Fibroblast of skin of left quadriceps (primary cell): ENCODE measurements at regions not wholly inside any gene's neighbourhood (a gene's known extent, or its start where the extent isn't known, plus 50 kb on each side); places are given as distances from the start of the nearest gene placed in this dataset.
"Not testable (repeated sequence)": the region's sequence is repeated elsewhere in the genome, so short reads cannot be mapped to it uniquely, and the experiment has no call there.

Source experiments
- DNase-seq, 2 experiments: peaks; one replicate each; pipeline ENCODE4 v3.0.0-alpha.2; 2013; ENCODE audit warnings: low read depth in 2 of 2

DNA sequence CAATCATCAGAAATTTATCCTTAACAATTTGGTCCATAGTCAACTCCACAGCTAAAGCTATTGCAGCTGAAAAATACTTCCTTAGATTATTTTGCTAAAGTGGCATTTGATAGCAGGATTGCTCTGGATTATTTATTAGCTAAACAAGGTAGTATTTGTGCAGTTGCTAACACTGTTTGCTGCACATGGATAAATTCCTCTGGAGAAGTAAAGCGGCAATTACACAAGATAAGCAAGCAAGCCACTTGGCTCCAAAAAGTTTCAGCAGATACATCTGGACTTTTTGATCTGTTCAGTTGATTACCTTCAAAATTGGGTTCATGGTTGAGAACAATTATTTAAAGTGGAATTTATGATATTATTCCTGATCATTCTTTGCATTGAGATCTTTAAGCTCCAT is 971.5 kb downstream of the C4orf33 start:
- no peak for DNase-seq

DNA sequence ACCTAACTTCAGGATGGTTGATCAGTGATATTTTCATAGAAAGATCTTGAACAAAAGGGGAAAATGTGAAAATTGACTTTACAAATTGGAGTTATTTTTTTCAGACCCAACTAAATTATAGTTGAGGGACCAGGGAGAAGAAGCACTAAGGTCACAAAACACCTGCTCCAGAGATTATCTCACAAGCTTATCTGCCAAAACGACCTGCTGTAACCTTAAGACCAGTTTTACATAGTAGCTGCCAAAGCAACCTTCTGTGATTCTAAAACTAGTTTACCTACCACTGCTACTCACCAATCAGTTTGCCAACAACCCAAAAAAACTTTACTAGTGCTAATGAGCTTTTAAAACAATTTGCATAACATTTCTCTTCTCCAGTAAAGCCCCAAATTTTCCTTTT is 972.1 kb downstream of the C4orf33 start:
- DNase-seq = no peak

DNA sequence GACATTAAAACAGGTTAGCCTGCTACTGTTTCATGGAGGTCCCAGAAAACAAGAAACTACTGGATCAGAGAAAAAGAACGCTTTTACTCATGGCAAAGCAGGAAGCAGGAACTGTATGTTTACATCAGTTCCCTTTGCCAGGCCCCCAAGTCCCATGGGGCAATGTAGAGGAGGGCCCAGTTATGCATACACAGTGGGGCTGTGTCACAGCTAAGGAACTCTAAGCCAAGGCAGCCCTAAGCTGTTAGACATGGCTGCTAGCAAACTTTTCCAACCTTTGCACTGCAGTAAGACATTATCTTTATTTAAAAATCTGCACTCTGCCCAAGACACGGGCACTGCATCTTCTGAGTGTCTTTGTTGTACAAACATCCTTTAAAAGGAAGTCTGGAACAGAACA is 975.8 kb downstream of the C4orf33 start:
- DNase-seq = no peak

- DNase-seq = no peak
These were observed 977.3 kb downstream of the C4orf33 start for GRCh38 chr4:130073145-130073790.

DNA sequence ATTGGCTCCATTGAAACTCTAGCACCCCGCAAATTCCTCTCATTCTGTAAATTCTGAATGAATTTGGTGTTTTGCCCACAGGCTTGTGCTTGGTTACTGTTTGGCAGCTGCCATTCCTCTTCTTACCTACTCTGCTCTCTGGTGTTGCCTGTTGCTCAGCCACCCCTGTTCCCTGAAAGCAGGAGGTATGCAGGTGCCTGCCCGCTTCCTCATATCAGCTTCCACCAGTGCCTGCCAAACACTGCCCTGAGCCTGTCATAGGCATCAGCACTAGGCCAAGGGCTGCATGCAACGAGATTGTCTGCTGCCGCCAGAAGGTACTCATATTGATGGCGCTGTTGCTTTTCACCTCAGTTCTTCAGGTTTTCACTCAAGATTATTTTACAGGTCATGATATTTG is 978.1 kb downstream of the C4orf33 start:
- DNase-seq = no peak

DNA sequence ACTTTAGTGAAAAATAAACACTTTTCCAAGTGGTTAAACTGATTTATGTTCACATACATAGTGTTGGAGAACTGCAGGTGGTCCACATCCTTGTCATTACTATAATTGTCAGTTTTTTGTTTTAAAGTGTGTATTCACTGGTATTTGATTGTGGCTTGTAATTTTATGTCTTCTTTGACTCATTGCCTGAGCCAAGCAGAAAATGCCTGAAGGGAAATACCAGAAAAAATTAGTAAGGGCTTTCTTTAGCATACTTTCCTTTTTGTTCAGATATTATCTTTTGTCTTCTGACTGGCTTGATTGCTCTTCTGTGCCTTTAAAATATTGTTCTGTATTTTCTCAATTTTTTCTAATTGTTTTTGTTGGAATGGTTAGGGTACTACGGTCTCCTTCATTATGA is 981.3 kb downstream of the C4orf33 start:
- DNase-seq = peak; percentile 28 to 37

GRCh38 chr4:130079027-130079426 is 983.1 kb downstream of the C4orf33 start:
- DNase-seq = not testable (repeated sequence)

GRCh38 chr4:130080872-130081451 is 985.0 kb downstream of the C4orf33 start:
- no peak for DNase-seq

- DNase-seq = no peak
These were observed 994.5 kb downstream of the C4orf33 start for GRCh38 chr4:130090427-130090826.

GRCh38 chr4:130092187-130093015 is 996.4 kb downstream of the C4orf33 start:
- no peak for DNase-seq

DNA sequence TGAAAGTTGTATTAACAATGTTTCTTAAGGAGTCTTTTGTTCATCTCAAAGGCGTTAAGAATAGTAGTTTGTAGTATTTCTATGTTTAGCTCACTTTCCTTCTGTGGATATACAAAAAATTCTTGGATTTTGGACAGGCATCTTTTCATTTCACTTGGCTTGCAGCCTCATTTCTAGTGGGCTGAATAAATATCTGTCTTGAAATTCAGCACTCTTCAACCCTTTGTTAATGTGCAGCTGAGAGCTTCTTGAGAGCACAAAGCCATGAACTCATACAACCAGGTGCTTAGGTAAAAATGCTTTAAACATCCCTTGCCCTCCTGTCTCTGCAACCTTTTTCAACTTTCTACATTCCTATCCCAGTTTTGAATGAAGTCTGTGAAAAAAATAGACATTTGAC is 1003.2 kb downstream of the C4orf33 start:
- no peak for DNase-seq

DNA sequence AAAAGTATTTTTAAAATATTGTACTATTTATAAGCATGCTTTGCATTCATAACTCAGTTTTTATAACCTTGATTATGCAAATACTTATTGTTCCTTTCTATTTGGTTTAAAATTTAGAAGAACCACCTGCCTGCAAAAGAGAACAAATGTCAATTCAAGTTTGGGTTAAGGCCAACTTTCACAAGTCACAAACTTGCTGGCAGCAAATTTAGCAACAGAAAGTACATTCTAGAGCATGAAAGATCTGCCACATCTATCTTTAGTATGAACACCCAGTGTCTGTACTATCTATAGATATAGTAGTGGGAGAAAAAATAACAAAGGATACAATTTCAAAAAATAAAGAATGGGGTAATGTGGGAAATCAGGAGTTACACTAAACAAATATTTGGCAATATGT is 1014.2 kb downstream of the C4orf33 start:
- no peak for DNase-seq

GRCh38 chr4:130110770-130111169 is 1014.8 kb downstream of the C4orf33 start:
- no peak for DNase-seq

DNA sequence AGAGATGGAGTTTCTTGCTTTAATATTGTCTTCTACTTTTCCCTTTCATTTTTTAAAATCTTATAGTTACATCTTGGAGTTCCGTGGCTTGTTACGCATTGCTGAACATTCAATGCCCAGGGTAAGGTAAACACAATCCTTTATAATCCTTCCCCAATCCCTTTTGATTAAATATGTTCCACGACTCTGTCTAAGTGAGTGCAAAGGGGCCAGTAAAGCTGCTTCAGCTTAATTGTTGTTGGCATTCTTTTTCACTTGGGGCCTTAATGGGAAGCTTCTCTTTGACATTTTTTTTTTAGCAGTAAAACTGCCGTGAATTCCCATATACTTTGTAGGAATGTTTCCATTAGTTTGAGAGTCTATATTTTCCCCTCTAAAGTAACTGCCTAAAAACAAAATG is 1028.1 kb downstream of the C4orf33 start:
- no peak for DNase-seq

GRCh38 chr4:130125467-130125866 is 1029.5 kb downstream of the C4orf33 start:
- no peak for DNase-seq

- no peak for DNase-seq
These were observed 1031.3 kb downstream of the C4orf33 start for GRCh38 chr4:130127297-130127696.

DNA sequence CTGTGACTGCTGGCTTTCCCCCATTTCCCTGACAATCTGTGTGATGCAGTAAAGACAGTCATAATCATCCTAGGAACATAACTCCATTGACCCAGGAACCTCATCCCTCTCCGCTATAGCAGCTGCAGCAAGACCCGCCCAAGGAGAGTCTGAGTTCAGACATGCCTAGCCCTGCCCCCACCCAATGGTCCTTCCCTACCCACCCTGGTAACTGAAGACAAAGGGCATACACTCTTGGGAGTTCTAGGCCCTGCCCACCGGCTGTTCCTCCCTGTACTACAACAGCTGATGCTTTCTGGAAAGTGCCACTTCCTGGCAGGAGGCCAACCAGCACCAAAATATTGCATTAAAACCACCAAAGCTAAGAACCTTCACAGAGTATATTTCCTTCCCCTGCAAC is 1035.6 kb downstream of the C4orf33 start:
- no peak for DNase-seq

DNA sequence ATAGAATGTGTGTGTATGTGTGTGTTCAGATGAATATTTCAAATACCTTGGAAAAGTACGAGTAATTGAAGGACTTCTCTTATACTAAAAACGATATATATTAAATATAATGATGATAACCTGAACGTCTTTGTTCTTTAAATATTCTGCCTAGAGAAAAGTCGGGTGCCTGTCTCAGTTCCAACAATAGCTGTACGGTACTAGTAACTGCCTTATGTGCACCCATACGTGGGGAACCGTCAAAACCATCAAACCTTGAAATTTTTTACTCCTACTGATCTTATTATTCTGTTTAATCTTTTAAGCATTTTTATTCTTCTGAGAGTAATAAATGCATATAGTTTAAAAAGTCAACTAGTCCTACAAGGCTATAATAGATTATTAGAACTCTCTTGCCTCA is 1045.7 kb downstream of the C4orf33 start:
- DNase-seq = no peak

- DNase-seq = peak; percentile 5 to 18
These were observed 1047.7 kb downstream of the C4orf33 start for GRCh38 chr4:130143656-130144055.

DNA sequence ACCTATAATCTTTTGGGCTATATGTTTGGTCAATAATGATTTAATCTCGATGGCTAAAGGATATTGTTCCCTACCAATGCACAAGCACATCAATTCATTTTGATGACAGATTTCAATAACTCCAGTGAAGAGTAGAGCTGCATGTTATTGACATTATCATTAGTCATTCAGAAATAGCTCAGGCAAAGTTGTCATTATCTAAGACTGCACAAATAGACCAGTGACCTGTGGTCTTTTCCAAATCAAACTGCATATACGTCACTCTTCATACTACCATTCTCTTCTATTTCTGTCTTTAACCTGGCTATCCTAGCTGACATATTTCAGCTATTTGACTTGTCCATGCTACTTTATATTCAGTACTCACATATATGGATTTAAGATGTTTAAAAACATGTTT is 1050.8 kb downstream of the C4orf33 start:
- DNase-seq = no peak

DNA sequence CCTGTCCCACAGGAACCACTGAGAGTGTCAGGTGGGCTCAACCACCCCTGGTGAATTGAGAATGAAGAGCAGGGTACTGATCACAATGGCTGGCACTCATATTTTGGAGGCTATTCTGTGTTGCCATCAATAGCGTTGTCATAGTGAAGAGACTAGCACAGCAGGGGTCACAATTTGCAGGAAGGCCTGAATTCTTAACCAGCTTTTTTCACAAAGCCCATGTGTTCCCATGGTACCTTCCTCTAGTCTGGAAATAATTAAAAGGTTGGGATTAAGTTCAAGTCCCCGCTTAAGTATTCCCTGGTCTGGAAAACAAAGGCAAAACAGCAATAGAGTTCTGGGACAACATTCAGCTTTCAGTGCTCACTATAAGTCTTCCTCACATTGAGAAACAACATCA is 1051.7 kb downstream of the C4orf33 start:
- no peak for DNase-seq

- DNase-seq = no peak
These were observed 1058.9 kb downstream of the C4orf33 start for GRCh38 chr4:130154901-130155300.

GRCh38 chr4:130163701-130164100 is 1067.7 kb downstream of the C4orf33 start:
- DNase-seq = no peak
